ENCODE measurements at regions not wholly inside any gene's neighbourhood (a gene's known extent, or its start where the extent isn't known, plus 50 kb on each side); places are given as distances from the start of the nearest gene placed in this dataset.

GRCh38 chr10:133006202-133006601 lies 63.8 kb upstream of the CFAP46 start:
- no peak for DNase-seq (ENCODE audit: low spot score)

DNA sequence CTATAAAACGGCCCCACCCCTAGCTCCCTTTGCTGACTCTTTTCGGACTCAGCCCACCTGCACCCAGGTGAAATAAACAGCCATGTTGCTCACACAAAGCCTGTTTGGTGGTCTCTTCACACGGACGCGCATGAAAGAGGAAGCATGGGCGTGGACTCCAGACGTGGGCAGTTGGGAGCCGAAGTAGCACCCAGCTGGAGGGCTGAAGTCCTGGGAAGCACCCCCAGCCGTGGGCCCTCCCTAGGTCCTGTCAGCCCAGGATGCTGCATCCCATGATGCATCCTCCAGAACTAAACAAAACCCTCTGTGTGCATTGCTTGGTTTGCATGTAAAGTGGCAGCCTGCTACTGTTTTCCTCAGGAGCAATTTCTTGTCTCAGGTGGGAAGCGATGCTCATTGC lies 62.1 kb upstream of the CFAP46 start:
- DNase-seq (ENCODE audit: low spot score), result no peak

- DNase-seq (ENCODE audit: low spot score), result no peak
Observed at GRCh38 chr10:133003188-133003587, 60.8 kb upstream of the CFAP46 start.

DNA sequence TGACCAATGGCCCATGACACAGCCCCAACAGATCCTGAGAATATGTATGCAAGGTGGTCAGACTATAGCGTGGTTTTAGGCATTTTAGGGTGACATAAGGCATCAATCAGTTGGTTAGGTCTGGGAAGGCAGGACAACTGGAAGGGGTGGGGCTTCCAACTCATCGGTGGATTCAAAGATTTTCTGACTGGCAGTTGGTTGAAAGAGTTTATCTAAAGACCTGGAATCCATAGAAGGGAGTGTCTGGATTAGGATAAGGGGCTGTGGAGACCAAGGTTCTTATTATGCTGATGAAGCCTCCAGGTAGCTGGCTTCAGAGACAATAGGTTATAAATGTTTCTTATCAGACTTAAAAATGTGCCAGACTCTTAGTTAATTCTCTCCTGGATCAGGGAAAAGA lies 60.3 kb upstream of the CFAP46 start:
- DNase-seq (ENCODE audit: low spot score), result no peak

DNA sequence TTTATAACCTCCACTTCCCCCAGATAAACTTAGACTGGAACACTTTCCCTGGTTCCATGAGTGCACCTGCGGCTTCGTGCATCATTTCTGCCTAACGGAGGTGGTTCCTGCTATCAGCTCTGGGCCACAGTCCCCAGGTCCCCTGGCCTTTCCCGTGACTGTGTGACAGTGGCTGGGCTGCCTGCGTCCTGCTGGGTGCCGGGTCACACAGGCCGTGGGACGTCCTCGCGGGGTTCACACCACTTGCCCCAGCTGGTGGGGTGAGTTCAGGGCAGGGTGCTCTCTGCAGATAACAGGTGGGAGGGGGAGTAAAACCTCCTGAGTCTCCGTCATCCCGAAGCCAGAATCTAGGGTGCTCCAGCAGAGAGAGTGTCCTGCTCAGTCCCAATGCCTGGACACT lies 58.7 kb upstream of the CFAP46 start:
- DNase-seq (ENCODE audit: low spot score), result no peak

DNA sequence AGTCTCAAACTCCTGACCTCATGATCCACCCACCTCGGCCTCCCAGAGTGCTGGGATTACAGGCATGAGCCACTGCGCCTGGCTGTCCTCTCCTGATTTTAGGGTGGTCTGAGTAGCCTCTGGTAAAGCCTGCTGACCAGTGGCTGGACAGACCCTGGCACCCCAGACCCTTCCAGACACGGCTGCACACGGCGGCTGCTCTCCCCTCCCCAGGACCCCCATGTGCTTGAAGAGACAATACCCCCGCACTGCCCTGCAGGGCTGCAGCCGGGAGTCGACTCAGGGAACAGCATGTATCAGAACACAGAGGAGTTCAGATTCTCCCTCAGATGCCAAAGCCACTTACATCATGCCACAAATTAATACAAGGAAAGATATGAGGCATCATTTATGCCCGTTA lies 58.3 kb upstream of the CFAP46 start:
- no peak for DNase-seq (ENCODE audit: low spot score)

GRCh38 chr10:132997517-132998265 lies 55.3 kb upstream of the CFAP46 start:
- no peak for DNase-seq (ENCODE audit: low spot score)

GRCh38 chr10:132996603-132997343 lies 54.4 kb upstream of the CFAP46 start:
- no peak for DNase-seq (ENCODE audit: low spot score)

- DNase-seq (ENCODE audit: low spot score), result no peak
Observed at GRCh38 chr10:132995909-132996602, 53.7 kb upstream of the CFAP46 start.

- no peak for DNase-seq (ENCODE audit: low spot score)
Observed at GRCh38 chr10:132994811-132995210, 52.4 kb upstream of the CFAP46 start.

GRCh38 chr10:132994185-132994796 lies 51.9 kb upstream of the CFAP46 start:
- DNase-seq (ENCODE audit: low spot score), result no peak

DNA sequence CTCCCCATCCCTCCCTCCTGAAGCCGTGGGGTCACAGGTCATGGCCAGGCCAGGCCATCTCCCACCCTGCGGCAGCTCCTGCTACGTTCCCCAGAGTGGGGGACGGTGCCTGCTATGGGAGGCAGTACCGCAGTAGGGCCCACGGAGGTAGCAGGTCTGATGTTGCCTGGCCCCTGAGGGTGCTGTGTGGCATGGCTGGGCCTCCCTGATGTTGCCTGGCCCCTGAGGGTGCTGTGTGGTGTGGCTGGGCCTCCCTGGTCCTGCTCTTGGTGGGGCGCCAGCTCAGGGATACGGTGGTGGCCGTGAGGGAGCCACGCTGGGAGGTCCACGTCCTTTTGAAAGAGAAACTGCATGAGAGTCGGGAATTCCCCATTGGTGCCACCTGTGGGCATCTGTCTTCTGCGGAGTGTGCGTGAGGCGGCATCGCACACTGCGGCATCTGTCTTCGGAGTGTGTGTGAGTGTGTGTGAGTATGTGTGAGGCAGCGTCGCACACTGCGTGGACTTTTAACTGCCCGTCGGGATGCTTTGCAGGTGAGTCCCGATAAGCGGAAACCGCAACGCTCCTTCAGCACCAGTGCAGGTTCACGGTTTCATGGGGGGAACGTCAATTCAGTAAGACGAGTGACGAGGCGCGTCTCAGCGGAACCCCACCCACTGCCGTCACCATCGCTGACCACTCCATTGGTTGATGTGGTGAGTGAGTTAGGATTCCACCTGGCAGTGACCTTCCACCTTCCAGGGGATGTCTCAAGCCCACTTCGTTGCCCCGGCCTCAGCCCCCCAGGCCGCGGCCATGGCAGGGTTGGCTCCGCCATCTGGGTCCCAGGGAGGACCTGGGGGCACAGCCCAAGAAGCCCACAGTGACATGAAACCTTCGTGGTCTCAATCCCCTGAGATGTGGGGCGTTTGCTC lies 51.2 kb upstream of the CFAP46 start:
- DNase-seq (ENCODE audit: low spot score), result no peak

DNA sequence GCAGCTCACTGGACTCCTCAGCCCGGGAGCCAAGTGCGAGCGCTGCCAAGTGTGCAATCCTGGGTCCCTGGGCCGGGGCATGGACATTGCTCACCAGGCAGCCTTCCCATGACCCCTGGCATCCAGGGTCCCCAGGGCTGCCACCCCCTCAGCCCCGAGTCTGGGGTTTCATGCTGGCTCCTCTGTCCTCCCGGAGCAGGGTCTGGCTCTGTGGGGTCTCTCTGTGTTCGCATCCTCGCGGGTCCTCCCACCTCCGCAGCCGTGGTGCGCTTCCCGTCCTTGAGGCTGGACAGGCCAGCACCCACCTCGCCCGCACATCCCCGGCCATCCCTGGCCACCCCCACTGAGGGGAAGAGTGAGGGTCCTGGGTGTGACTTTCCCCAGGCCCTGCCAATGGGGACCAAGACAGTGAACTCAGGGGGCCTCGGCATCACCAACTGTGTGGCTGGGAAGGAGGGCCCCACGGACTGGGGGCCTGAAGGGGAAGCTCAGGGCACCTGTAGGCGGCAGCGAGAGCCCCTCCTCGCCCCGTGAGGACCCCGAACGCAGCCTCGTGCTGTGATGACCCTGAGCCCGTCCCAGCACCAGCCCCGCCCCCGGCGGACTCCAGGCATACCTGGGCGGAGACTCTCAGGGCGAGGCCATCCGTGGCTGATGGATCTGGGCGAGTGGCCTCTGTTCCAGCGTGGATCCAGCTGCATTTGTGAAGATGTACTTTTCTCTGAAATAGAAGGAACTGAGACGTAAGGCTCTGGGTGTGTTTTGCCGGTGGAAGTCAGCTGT lies 50.3 kb upstream of the CFAP46 start:
- no peak for DNase-seq (ENCODE audit: low spot score)

All from HT-29 (cell line).